HG02798 (cell line): ENCODE measurements at regions not wholly inside any gene's neighbourhood (a gene's known extent, or its start where the extent isn't known, plus 50 kb on each side); places are given as distances from the start of the nearest gene placed in this dataset.
"Not testable (repeated sequence)": the region's sequence is repeated elsewhere in the genome, so short reads cannot be mapped to it uniquely, and the experiment has no call there.

ENCODE experiments used
- ATAC-seq: cut with Tn5 transposase; IDR thresholded peaks from one replicate; pipeline ENCODE4 v1.9.1; 2021; ENCODE audit warnings: mild to moderate bottlenecking; ENCODE audit not compliant: unreplicated experiment, poor library complexity

GRCh38 chr2:83245806-83246537, 1213.1 kb downstream of the SUCLG1 start:
- not testable (repeated sequence) for ATAC-seq

GRCh38 chr2:83240611-83241010, 1218.5 kb downstream of the SUCLG1 start:
- ATAC-seq, result no peak

GRCh38 chr2:83238111-83238510, 1221.0 kb downstream of the SUCLG1 start:
- ATAC-seq, result no peak

GRCh38 chr2:83234246-83234645, 1224.8 kb downstream of the SUCLG1 start:
- no peak for ATAC-seq

GRCh38 chr2:83233781-83234180, 1225.3 kb downstream of the SUCLG1 start:
- ATAC-seq, result no peak

GRCh38 chr2:83233326-83233725, 1225.8 kb downstream of the SUCLG1 start:
- ATAC-seq, result no peak

DNA sequence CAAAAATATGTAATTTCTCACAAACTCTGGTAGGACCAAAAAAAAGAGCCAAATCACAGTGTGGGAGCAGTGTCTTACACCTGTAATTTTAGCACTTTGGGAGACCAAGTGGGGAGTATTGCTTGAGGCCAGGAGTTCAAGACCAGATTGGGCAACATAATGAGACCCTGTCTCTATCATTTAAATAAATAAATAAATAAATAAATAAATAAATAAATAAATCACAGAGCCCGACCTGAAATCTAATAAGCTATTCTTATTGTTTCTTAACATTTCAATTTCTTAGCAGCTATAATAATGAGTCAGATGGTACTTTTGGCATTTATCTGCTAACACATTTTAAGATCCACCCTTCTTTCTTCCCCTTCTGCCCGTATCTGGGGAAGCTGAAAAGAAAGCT, 1229.6 kb downstream of the SUCLG1 start:
- no peak for ATAC-seq

- ATAC-seq, result no peak
These were observed 1234.4 kb downstream of the SUCLG1 start for GRCh38 chr2:83224591-83225200.

- ATAC-seq, result no peak
These were observed 1237.8 kb downstream of the SUCLG1 start for GRCh38 chr2:83221258-83221657.

DNA sequence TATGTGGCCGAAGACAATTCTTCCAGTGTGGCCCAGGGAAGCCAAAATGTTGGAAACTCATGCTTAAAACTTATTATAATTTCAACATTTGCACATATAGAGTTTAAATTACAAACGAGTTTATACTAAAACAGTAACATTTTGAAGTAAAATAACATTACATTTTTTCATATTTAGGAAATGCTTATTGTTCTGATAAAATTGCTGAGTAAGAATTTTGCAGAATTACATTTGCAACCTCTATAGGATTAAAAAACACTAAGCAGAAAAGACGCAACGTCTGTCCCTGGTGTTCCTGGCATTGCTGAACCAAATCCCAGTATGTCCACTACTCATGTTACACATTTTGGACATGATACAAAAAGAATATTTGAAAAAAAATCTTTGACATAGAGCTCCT, 1241.2 kb downstream of the SUCLG1 start:
- ATAC-seq, result no peak

- no peak for ATAC-seq
These were observed 1262.9 kb downstream of the SUCLG1 start for GRCh38 chr2:83196225-83196624.

DNA sequence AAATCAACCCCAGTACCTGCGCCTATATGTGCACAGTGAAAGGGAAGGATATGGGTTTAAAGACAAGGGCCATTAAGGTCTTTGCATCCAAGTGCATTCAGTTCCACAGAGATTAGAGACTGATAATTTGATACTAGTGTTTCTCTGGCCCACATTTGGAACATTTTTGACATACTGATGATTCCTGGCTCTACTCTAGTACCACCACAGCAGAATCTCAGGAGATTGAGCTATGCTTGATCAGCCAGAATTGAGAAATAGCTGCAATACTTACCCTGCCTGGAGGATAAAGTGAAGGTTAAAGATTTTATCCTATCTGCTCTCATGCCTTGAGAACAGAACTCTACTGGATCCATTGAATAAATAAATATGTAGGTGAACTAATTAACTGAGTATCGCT, 1267.8 kb downstream of the SUCLG1 start:
- no peak for ATAC-seq

GRCh38 chr2:83186105-83186760, 1272.8 kb downstream of the SUCLG1 start:
- ATAC-seq, result no peak

DNA sequence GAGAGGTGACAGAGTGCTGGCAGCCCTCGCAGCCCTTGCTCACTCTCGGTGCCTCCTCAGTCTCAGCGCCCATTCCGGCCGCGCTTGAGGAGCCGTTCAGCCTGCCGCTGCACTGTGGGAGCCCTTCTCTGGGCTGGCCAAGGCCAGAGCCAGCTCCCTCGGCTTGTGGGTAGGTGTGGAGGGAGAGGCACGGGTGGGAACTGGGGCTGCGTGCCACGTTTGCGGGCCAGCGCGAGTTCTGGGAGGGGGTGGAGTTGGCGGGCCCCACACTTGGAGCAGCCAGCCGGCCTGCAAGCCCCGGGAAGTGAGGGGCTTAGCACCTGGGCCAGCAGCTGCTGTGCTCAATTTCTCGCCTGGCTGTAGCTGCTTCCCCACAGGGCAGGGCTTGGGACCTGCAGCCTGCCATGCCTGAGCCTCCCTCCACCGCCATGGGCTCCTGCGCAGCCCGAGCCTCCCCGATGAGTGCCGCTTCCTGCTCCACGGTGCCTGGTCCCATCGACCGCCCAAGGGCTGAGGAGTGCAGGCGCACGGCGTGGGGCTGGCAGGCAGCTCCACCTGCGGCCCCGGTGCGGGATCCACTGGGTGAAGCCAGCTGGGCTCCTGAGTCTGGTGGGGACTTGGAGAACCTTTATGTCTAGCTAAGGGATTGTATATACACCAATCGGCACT, 1278.1 kb downstream of the SUCLG1 start:
- not testable (repeated sequence) for ATAC-seq

DNA sequence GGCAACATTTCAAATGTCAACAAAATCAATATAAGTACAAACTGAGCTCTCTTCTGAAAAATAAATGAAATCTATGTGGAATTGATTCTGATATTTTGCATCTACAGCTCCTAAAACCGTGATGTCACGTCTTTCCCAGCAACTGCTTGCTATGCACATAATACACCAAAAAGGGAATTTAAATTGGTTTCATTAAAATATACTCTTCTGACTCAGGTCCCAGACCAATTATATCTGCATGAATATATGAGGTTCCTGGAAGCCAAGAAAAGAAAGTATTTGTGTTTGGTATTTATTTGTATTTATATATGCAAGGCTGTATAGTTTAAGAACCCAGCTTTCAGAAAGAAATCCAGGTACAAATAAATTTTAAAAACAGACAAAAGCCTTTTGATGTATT, 1282.5 kb downstream of the SUCLG1 start:
- ATAC-seq, result no peak

DNA sequence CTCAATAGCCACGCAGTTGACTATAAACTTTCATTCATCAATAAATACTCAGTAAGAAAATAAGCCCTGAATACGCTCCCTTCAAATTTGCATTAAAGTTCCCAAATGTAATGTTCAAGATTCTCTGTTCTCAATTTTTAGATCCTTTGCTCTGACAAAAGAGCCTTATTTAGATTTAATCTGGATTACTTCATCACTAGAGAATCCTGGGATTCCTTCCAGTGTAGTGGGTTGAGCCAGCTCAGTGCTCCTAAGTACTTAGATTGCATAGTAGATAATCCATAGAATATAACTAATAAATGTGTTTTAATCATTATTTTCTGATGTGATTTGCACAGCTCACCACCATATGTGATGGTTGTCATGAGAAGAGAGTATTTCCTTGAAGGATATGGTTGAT, 1286.2 kb downstream of the SUCLG1 start:
- ATAC-seq, result no peak

DNA sequence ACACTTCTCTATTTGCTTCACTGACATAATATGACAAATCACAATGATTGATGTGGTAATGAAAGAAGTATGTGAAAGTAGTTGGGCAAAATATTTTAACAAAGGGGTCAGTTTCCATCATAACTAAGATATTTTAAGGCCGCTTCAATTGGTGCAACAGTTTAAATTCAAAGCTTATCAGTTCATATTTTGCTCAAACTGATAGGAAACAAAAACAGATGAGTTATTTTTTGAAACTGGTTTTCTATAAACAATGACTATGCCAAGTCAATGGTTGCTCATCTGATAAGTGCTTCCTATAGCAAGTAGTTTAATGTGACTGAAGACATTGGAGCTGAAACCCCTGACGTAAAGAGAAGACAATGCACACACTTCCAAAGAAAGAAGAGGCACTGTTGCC, 1290.7 kb downstream of the SUCLG1 start:
- no peak for ATAC-seq

DNA sequence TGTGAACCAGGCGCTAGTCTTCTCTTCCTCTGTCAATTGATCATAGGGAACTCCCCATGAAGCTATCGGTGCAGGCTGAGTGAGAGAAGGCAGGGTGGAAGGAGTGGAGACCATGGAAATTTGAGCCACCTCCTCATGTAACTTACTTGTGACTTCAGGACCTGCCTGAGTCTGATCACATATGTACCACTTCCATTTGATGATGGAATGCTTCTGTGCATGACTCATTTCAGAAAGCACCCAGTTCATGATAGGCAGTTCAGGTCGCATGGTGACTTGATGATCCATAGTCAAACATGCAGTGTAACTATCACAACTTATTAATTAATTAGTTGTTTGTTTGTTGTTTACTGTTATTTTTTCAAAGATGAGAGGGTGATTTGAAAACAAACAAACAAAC, 1296.7 kb downstream of the SUCLG1 start:
- no peak for ATAC-seq

DNA sequence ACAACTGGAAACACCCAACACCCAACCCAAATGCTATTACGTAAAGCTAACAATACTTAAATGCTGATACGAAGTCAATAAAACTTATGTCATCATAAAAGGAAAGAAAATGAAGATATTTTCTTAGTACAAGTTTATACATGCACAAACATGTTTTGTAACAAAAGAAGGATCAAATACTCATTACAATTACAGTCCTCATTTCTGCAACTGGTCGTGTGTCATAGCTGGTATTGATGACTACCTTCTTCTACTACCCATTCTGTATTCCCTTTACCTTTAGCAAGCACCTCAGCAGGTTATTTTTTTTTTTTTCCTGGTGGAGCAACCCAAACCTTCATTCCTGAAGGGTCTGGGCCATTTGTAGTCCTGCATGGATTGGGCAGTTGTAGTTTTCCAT, 1298.5 kb downstream of the SUCLG1 start:
- ATAC-seq, result no peak

GRCh38 chr2:83155826-83156225, 1303.3 kb downstream of the SUCLG1 start:
- ATAC-seq, result no peak

GRCh38 chr2:83143946-83144345, 1315.1 kb downstream of the SUCLG1 start:
- no peak for ATAC-seq
